ENCODE measurements at regions not wholly inside any gene's neighbourhood (a gene's known extent, or its start where the extent isn't known, plus 50 kb on each side); places are given as distances from the start of the nearest gene placed in this dataset.

DNA sequence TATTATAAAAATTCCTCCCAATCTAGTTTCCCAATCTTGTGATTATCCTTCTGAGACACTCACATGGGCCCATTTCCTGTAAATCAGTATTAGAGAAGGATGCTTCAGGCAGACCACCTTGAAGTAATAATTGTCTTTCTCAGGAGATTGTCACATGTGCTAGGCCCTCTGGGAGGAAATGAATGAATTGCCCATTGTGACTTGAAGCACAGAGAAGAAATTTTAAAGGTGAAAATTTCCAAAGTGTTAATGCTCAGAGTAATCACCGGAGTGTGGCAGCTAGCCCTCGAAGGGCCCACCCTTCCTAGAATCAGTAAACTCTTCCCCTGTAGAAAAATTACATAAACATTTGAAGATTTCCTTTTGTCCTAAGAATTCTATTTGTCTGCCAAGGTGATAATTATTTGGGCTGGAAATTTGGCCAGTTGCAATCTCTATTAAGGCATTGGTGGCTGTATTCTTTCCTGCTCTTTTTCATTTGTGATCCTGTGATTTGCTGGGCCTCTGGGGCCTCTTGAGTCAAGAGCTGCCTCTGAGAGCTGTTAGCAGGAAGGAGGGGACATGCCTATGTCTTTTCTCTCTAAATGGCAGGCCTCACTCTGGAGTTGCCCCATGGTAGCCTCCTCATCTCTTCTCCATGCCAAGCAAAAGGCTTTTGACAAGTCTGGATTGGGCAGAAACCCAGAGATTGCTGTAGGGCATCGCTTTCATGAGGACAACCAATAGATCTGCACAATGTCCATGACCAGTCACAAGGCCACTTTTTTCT, 371.5 kb upstream of the ACTBL2 start:
- no peak for DNase-seq (ENCODE audit: low read depth)
- no peak overlapping the region for H3K4me3 ChIP-seq (ENCODE audit: low read depth, low read length)
- no peak for TF ChIP-seq POLR2A (IDR thresholded peaks at IDR 0.05; ENCODE audit: extremely low read depth, insufficient read length)
- TF ChIP-seq CTCF (IDR thresholded peaks at IDR 0.05; ENCODE audit: low read depth, low read length): no peak
- TF ChIP-seq, protein P1, sequence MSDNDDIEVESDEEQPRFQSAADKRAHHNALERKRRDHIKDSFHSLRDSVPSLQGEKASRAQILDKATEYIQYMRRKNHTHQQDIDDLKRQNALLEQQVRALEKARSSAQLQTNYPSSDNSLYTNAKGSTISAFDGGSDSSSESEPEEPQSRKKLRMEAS (IDR thresholded peaks at IDR 0.05; ENCODE audit: low read depth, low read length): no peak
- no peak for TF ChIP-seq MYC (IDR thresholded peaks at IDR 0.05; ENCODE audit: low read depth, low read length)

- TF ChIP-seq, protein P1 (IDR thresholded peaks at IDR 0.05; ENCODE audit: low read depth, low read length): no peak
- no peak for TF ChIP-seq MYC (IDR thresholded peaks at IDR 0.05; ENCODE audit: low read depth, low read length)
- TF ChIP-seq POLR2A (IDR thresholded peaks at IDR 0.05; ENCODE audit: extremely low read depth, insufficient read length): no peak
- no peak for TF ChIP-seq CTCF (IDR thresholded peaks at IDR 0.05; ENCODE audit: low read depth, low read length)
- no peak overlapping the region for H3K4me3 ChIP-seq (ENCODE audit: low read depth, low read length)
- no peak for DNase-seq (ENCODE audit: low read depth)
Observed at GRCh38 chr5:57850109-57850508, 367.5 kb upstream of the ACTBL2 start.

DNA sequence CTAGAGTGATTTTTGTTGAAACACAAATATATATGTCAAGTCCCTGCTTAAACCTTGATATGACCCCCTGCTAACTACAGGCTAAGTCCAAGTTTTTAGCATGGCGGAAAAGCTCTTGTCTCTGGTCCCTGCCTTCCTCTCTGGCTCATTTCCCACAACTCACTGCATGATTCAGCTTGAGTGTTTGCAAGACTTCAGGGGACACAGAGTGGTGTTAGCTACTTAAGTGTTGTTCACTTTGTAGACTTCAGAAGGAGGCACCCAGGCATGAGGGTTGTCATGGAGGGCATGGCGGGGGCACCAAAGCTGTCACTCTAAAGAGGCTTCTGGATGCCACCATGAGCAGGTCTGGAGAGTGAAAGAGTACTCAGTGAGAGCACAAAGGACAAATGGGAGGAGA, 362.4 kb upstream of the ACTBL2 start:
- TF ChIP-seq, protein P1 (IDR thresholded peaks at IDR 0.05; ENCODE audit: low read depth, low read length): no peak
- no peak for TF ChIP-seq MYC (IDR thresholded peaks at IDR 0.05; ENCODE audit: low read depth, low read length)
- TF ChIP-seq POLR2A (IDR thresholded peaks at IDR 0.05; ENCODE audit: extremely low read depth, insufficient read length): no peak
- TF ChIP-seq CTCF (IDR thresholded peaks at IDR 0.05; ENCODE audit: low read depth, low read length): no peak
- no peak overlapping the region for H3K4me3 ChIP-seq (ENCODE audit: low read depth, low read length)
- no peak for DNase-seq (ENCODE audit: low read depth)

DNA sequence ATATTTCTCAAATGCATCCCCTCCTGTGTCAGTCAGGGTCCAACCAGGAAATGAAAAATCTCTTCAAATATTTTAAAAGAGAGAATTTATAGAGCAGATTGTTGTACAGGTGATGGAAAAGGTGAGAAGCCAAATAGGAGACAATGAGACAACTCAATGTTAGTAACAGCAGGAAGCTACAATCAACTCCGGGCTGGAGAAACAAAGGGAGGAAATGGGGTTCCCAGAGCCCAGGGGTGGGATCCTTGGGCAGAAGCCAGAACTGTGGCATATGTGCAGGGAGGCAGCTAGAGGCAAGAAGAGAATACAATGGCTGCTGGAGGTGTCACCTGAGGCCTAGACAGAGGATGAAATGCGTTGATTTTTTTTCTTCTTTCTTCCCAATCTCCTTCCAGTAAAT, 361.8 kb upstream of the ACTBL2 start:
- H3K4me3 ChIP-seq (ENCODE audit: low read depth, low read length): no peak overlapping the region
- TF ChIP-seq CTCF (IDR thresholded peaks at IDR 0.05; ENCODE audit: low read depth, low read length): no peak
- DNase-seq (ENCODE audit: low read depth): no peak

DNA sequence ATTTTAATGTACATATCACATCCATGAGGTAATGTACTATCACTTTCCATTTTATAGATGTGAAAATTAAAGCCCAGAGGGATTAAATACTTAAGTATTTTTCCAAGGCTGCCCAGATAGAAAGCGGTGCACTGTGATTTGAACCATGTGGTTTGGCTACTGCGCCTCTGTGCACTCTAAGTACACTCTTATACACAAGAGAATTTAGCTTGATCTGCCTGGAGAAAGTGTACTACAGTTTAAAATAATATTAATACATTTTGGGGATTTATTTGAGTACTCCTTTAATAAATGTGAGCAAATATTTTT, 360.4 kb upstream of the ACTBL2 start:
- no peak overlapping the region for H3K4me3 ChIP-seq (ENCODE audit: low read depth, low read length)
- TF ChIP-seq POLR2A (IDR thresholded peaks at IDR 0.05; ENCODE audit: extremely low read depth, insufficient read length): no peak
- DNase-seq (ENCODE audit: low read depth): no peak

- no peak for DNase-seq (ENCODE audit: low read depth)
- TF ChIP-seq MYC (IDR thresholded peaks at IDR 0.05; ENCODE audit: low read depth, low read length) (no peak), POLR2A (IDR thresholded peaks at IDR 0.05; ENCODE audit: extremely low read depth, insufficient read length) (no peak), CTCF (IDR thresholded peaks at IDR 0.05; ENCODE audit: low read depth, low read length) (no peak)
- TF ChIP-seq, protein P1 (IDR thresholded peaks at IDR 0.05; ENCODE audit: low read depth, low read length): no peak
- H3K4me3 ChIP-seq (ENCODE audit: low read depth, low read length): no peak overlapping the region
Observed at GRCh38 chr5:57842364-57843058, 359.9 kb upstream of the ACTBL2 start.
